H54 (cell line): ENCODE measurements at regions not wholly inside any gene's neighbourhood (a gene's known extent, or its start where the extent isn't known, plus 50 kb on each side); places are given as distances from the start of the nearest gene placed in this dataset.
A peak's percentile ranks its signal among the peaks of the same experiment; 100 is the strongest.

ENCODE experiments used
- DNase-seq: peaks from one replicate; pipeline ENCODE4 v3.0.0; 2011; ENCODE audit warnings: low spot score, mixed read lengths; ENCODE audit not compliant: insufficient read length
- FAIRE-seq: peaks from 3 replicates; lab custom pipeline; 2011; peaks lifted over from hg19 to GRCh38; lab: Jason Lieb, UNC
- POLR2A ChIP-seq: IDR thresholded peaks from 2 replicates; pipeline ENCODE4 v1.6.1; 2011; ENCODE audit warnings: low read depth, mild to moderate bottlenecking, low read length

DNA sequence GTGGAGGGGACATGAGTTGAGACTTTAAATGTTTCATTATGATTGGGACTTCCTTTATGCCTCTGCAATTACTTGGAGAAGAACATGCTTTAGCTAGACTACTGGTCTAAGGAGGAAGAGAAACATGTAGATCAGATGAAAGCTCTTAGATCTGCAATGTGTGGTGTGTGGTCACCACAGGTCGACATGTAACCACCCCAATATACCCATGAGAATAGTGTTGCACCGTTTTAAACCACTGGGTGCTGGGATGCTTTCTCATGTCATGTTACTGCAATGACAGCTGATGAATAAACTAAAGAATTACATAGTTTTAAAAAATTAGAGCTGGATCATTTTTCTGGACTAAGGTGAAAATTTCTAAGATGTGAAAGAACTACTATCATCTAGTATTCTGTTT, 1039.7 kb downstream of the RAPGEF2 start:
- FAIRE-seq: no peak
- no peak for DNase-seq
- TF ChIP-seq POLR2A: no peak

DNA sequence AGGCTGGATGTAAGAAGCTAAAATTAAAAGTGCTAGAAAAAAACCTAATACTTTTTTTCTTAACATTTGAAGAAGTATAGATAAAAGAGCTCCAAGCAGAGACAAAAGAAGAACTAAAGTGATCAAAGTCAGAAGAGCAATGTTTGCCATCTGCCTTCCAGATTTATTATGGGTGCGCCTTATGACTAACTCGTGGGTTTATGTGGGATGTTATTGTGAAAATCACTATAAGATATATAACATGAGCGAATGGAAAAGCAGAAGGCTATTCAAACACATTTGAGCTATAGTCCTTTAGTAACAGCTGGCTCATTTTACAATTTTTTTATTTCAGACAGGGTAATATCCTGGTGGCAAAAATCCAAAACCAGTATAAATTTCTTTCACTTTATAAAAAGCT, 1040.7 kb downstream of the RAPGEF2 start:
- DNase-seq: no peak
- no peak for TF ChIP-seq POLR2A
- FAIRE-seq: no peak

DNA sequence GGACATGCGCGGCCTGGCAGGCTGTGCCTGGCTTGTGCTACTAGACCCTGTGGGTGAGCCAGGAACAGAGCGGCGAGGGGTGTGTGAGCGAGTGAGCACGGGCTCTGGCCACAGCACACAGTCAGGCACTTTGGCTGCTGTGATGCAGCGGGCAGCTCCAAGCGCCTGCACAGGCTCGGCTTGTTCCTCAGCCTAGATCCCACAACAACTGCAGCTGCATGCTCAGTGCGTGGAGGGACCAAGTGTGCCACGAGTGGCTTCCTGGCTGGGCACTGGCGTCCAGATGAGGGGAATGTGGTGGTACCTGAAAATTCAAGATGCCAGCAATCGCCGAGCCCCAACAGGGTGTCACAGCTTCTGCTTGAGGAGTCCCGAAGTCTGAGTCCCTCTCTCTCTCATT, 1056.6 kb downstream of the RAPGEF2 start:
- DNase-seq (no peak), FAIRE-seq (no peak)
- no peak for TF ChIP-seq POLR2A

DNA sequence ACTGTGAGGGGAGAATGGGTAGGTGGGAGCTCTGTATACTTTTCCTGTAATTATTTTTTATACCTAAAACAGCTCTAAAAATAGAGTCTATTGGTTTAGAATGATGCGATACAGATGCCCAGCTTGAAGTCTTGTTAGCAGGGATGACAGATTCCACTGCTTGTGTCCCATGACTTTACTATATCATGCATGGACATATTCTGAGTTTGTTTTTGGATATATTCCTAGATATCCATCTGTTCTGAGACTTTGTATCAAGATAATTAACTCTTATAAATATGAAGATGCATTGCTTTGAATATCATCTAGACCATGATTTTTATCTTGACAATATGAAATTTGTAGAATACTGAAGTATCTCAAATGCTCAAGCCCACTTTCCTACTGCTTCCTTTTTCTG, 1058.1 kb downstream of the RAPGEF2 start:
- DNase-seq: no peak
- no peak for FAIRE-seq
- no peak for TF ChIP-seq POLR2A

DNA sequence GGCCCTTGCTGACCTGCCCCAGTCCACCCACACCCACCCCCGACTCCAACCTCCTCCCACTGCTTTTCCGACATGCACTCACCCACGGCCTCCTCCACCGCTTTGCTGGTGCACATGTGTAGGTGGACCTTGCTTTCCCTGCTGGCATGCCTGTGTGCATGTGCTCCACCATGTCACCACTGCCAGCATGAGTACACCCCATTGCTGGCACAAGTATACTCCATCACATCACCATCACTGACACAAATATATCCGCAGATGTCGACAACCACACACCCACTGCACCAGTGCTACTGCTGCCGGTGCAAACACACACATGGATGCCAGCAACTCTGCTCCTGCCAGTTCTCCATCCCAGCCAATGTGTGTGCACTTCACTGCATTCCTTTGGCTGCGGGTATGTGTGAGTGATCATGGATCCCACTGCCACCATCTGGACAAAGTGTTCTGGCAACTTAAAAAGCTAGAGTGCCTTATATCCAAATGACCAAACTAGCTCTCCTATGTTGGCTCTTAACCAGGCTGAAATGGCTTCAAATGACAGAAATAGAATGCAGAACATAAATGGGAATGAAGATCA, 1072.3 kb downstream of the RAPGEF2 start:
- TF ChIP-seq POLR2A: no peak
- no peak for DNase-seq

DNA sequence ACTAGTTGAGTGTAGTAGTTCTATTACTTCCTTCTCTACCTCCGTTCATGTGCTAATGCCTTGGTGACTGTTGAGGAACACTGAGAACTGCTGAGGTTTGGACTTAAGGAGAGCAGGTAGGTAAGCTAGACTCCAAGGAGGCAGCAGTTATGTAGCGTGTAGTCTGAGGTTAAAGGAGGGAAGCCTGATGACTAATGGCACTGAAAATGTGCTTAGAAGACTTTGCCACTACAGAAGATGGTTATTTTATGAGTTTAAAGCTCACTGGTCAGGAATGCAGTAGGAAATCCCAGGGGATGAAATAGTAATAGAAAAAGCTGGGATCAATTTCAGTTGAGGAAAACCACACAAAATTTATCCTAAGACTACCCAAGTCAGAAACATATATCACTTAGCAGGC, 1077.3 kb downstream of the RAPGEF2 start:
- FAIRE-seq: peak; percentile 72
- DNase-seq: peak; percentile 3
- no peak for TF ChIP-seq POLR2A

More for the DNA sequence above, 1072.3 kb downstream of the RAPGEF2 start:
- no peak for FAIRE-seq

DNA sequence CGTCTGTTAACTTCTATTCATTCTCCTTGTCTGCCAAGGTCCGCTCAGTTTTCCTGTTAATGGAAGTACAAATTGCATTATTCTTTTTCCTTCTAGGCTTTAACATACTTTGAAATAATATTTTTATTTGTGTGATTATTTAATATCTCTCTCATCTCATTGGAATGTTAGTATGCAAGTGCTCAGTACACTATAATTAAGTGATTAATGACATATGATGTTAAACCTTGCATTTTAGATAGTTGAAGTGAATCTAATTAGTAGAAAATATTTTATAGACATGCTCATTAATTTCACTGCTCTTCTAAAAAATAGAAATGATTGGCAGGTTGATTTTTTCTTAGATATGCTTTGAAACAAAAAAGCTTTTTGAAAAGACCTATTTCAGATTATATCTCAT, 1079.8 kb downstream of the RAPGEF2 start:
- no peak for TF ChIP-seq POLR2A
- no peak for FAIRE-seq
- no peak for DNase-seq

DNA sequence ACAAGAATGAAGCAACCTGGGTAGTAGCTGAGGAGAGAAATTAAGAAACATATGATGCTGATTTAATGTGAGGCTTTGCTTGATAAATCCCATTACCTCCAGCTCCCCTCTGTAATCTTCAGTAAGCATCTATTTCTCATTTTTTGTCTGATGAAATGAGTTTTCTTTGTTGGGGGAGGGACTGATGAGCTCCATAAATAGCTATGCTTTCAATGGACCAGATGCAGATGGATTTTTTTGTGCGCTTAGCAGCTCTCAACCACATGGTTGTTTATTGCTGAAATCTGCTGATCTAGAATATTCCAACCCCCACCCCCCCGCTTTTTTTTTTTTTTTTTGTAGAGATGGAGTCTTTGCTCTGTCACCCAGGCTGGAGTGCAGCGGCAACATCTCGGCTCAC, 1082.0 kb downstream of the RAPGEF2 start:
- DNase-seq (no peak), FAIRE-seq (no peak)
- TF ChIP-seq POLR2A: no peak

DNA sequence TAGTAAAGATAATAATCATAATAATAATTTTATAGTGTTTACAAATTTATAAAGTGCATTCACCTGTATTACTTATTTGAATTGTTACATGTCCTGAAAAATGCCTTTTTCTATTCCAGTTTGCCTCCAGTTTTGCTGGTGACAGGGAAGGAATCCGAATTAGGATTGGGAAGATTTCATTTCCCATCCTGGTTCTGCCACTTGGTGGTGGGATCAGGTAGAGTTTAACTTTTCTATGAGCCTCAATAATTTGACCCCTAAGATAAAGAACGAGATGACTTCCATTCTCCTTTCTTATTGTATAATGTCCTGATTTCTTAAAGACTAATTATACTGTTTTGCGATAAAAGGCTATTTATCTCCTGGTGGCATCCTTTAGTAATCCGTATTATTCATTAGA, 1090.9 kb downstream of the RAPGEF2 start:
- FAIRE-seq: no peak
- no peak for TF ChIP-seq POLR2A
- no peak for DNase-seq

DNA sequence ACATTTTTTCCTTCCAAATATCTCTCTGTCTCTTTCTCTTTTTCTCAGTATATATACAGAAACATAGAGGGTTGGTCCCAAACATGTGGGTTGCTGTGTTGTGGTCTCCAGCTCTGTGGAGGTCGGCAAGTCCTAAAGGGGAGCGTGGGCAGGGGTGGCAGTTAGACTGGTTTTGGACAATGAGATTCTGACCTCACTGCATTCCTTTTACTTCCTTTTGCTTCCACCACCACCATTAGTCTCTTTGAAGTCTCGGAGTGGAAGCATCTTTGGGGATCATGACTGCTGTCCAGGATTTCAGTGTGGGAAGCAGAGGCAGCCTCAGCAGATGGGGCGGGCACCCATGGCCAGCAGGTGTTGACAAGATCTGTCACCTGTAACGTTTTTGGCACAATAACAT, 1091.8 kb downstream of the RAPGEF2 start:
- FAIRE-seq (no peak), DNase-seq (no peak)
- TF ChIP-seq POLR2A: no peak

DNA sequence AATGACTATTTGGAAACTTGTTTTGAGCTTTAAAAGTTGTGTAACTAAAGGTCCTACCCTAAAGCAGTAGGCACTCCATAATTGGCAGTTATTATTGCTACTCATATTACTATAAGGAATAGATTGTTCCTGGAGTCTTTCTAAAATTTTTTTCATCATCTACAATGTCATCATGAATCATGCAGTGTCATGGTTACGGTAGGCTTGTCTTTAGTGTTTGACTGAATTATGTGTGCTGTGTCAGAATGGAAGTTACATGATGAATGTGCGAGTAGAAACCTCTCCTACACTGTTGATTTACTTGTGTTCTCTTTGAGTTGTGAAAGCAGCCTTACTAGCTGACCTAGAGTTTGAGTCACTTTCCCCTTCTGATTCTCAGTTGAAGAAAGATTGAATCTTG, 1099.9 kb downstream of the RAPGEF2 start:
- peak; percentile 38 for FAIRE-seq
- no peak for DNase-seq
- no peak for TF ChIP-seq POLR2A

DNA sequence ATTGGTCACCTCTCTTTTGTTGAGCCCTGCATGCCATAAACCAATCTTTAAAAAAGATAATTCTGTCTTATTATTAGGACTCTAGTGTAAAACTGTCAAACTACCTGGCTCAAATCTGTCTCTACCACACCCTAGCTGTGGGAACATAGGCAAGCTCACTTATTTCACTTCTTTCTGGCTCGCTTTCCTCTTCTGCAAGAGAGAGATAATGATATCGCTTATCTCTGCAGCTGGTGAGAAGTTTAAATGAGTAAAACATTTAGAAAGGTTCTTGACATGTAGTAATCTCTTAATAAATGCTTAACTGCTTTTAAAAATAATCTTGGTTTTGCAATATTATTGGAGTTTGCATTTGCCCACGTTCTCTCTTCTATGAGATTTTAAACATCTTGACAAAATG, 1109.2 kb downstream of the RAPGEF2 start:
- FAIRE-seq (no peak), DNase-seq (no peak)
- no peak for TF ChIP-seq POLR2A

DNA sequence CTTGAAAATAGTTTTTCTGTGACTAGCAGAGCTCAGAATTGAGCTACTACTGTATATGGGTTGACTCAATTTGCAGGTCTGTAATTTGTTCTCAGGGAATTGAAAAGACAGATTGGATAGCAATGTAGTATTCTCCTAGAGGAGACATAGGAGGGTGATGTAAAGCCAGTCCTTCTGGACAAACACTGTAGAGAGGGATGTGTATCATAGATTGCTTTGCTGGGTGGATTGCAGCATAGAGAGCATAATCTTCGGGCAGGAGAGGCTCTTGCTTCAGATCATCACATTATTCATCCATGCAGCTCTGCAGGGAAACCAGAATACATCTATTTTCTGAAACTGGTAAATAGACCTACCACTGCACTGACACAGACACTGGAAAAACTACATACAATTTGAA, 1110.5 kb downstream of the RAPGEF2 start:
- DNase-seq (no peak), FAIRE-seq (no peak)
- TF ChIP-seq POLR2A: no peak

DNA sequence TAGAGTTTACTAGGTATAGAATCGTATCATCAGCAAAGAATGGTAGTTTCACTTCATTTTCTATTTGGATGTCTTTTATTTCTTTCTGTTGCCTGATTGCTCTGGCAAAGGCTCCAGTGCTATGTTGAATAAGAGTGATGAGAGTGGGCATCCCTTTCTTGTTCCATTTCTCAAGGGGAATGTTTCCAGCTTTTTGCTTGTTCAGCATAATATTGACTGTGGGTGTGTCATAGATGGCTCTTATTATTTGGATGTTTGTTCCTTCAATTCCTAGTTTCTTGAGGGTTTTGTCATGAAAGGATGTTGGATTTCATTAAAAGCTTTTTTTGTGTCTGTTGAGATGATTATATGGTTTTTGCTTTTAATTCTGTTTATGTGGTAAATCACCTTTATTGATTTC, 1114.5 kb downstream of the RAPGEF2 start:
- FAIRE-seq (no peak), DNase-seq (no peak)
- TF ChIP-seq POLR2A: no peak

DNA sequence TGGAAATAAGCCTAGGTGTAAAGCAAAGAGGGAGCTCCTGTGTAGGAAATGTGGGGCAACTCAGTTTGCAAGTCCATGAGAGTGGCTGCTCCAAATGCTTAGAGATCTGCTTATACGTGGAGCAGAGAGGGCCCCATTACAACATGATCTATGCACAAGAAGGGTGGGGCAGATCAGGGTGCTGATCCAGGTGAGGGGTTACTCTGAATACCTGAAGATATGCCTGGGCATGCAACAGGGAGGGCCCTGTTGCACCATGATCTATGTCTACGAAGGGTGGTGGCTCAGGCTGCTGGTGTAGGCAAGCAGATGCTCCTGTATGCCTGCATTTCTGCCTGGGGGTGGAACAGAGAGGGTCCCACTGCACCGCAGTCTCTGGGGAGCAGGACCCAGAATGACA, 1121.2 kb downstream of the RAPGEF2 start:
- DNase-seq: no peak
- FAIRE-seq: no peak
- TF ChIP-seq POLR2A: no peak

DNA sequence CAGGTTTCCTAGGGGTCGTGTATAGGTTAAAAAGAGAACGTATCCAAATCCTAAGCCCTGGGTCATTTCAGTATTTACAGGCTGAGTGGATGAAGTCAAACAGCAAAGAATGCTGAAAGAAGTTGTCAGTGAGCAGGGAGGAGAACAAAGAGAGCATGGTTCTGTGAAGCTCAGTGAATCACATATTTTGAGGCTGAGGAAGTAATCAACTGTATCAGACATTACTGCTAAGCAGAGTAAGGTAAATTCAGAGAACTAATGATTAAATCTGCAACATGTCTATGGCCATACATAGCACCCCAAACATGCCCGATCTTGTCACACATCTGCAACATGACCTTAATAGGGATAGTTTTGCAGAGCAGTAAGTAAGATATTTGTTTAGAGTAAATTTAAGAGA, 1130.3 kb downstream of the RAPGEF2 start:
- no peak for DNase-seq
- no peak for TF ChIP-seq POLR2A
- no peak for FAIRE-seq
